ENCODE measurements at regions not wholly inside any gene's neighbourhood (a gene's known extent, or its start where the extent isn't known, plus 50 kb on each side); places are given as distances from the start of the nearest gene placed in this dataset.

DNA sequence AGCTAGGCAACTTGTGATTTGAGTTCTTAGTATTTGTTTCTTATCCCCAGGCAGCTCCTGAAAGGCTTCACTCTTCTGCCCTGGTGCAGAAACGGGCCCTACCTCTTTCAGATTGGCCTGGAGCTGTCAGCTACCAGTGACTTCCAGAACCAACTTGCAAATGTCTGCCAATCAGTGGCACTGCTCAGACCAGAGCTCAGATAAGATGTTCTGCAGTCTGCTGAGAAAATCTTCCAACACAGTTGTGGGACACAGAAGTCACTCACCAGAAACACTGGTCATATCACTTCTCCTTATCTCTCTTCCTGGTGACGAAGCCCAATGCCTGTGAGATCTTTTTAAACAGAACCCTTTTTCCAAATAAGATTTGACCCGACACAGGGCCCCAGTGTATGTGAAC lies 81.9 kb upstream of the DUSP5 start:
- ATAC-seq: no peak
- H3K4me1 Mint-ChIP-seq: peaks cover 11% of the 10 kb centered on the region; the same call in 2 of the 3 replicates
- TF ChIP-seq, protein P1, sequence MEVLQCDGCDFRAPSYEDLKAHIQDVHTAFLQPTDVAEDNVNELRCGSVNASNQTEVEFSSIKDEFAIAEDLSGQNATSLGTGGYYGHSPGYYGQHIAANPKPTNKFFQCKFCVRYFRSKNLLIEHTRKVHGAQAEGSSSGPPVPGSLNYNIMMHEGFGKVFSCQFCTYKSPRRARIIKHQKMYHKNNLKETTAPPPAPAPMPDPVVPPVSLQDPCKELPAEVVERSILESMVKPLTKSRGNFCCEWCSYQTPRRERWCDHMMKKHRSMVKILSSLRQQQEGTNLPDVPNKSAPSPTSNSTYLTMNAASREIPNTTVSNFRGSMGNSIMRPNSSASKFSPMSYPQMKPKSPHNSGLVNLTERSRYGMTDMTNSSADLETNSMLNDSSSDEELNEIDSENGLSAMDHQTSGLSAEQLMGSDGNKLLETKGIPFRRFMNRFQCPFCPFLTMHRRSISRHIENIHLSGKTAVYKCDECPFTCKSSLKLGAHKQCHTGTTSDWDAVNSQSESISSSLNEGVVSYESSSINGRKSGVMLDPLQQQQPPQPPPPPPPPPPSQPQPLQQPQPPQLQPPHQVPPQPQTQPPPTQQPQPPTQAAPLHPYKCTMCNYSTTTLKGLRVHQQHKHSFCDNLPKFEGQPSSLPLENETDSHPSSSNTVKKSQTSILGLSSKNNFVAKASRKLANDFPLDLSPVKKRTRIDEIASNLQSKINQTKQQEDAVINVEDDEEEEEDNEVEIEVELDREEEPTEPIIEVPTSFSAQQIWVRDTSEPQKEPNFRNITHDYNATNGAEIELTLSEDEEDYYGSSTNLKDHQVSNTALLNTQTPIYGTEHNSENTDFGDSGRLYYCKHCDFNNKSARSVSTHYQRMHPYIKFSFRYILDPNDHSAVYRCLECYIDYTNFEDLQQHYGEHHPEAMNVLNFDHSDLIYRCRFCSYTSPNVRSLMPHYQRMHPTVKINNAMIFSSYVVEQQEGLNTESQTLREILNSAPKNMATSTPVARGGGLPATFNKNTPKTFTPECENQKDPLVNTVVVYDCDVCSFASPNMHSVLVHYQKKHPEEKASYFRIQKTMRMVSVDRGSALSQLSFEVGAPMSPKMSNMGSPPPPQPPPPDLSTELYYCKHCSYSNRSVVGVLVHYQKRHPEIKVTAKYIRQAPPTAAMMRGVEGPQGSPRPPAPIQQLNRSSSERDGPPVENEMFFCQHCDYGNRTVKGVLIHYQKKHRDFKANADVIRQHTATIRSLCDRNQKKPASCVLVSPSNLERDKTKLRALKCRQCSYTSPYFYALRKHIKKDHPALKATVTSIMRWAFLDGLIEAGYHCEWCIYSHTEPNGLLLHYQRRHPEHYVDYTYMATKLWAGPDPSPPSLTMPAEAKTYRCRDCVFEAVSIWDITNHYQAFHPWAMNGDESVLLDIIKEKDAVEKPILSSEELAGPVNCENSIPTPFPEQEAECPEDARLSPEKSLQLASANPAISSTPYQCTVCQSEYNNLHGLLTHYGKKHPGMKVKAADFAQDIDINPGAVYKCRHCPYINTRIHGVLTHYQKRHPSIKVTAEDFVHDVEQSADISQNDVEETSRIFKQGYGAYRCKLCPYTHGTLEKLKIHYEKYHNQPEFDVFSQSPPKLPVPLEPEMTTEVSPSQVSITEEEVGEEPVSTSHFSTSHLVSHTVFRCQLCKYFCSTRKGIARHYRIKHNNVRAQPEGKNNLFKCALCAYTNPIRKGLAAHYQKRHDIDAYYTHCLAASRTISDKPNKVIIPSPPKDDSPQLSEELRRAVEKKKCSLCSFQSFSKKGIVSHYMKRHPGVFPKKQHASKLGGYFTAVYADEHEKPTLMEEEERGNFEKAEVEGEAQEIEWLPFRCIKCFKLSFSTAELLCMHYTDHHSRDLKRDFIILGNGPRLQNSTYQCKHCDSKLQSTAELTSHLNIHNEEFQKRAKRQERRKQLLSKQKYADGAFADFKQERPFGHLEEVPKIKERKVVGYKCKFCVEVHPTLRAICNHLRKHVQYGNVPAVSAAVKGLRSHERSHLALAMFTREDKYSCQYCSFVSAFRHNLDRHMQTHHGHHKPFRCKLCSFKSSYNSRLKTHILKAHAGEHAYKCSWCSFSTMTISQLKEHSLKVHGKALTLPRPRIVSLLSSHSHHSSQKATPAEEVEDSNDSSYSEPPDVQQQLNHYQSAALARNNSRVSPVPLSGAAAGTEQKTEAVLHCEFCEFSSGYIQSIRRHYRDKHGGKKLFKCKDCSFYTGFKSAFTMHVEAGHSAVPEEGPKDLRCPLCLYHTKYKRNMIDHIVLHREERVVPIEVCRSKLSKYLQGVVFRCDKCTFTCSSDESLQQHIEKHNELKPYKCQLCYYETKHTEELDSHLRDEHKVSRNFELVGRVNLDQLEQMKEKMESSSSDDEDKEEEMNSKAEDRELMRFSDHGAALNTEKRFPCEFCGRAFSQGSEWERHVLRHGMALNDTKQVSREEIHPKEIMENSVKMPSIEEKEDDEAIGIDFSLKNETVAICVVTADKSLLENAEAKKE (CRISPR knock-in tag; IDR thresholded peaks at IDR 0.05): no peak
- no peak for TF ChIP-seq ZNF114 (CRISPR knock-in tag; IDR thresholded peaks at IDR 0.05)
- no peak for TF ChIP-seq JUNB (IDR thresholded peaks at IDR 0.05; ENCODE audit: unreplicated experiment)
- TF ChIP-seq EZH2phosphoT487 (IDR thresholded peaks at IDR 0.05; ENCODE audit: unreplicated experiment): no peak
- TF ChIP-seq, protein P2, sequence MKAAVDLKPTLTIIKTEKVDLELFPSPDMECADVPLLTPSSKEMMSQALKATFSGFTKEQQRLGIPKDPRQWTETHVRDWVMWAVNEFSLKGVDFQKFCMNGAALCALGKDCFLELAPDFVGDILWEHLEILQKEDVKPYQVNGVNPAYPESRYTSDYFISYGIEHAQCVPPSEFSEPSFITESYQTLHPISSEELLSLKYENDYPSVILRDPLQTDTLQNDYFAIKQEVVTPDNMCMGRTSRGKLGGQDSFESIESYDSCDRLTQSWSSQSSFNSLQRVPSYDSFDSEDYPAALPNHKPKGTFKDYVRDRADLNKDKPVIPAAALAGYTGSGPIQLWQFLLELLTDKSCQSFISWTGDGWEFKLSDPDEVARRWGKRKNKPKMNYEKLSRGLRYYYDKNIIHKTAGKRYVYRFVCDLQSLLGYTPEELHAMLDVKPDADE (IDR thresholded peaks at IDR 0.05): no peak
- no peak for TF ChIP-seq CTCF (conservative IDR thresholded peaks at IDR 0.05; ENCODE audit: low read depth in 2 of 2)
- TF ChIP-seq NANOG (IDR thresholded peaks at IDR 0.05; ENCODE audit: borderline replicate concordance): no peak
- TF ChIP-seq POLR2AphosphoS5 (IDR thresholded peaks at IDR 0.05; ENCODE audit: low read depth): no peak
- TF ChIP-seq STAT1 (IDR thresholded peaks at IDR 0.05; ENCODE audit: unreplicated experiment): no peak
- no peak for TF ChIP-seq CREB1 (CRISPR knock-in tag; IDR thresholded peaks at IDR 0.05; ENCODE audit: low read depth)
- no peak for TF ChIP-seq EZH2 (IDR thresholded peaks at IDR 0.05; ENCODE audit: low read depth, unreplicated experiment)
- no peak for TF ChIP-seq ZNF331 (CRISPR knock-in tag; IDR thresholded peaks at IDR 0.05; ENCODE audit: low read depth)
- no peak for TF ChIP-seq REST (IDR thresholded peaks at IDR 0.05; ENCODE audit: unreplicated experiment)
- Histone ChIP-seq H4K20me1 (replicated peaks; ENCODE audit: insufficient read depth) (no peaks in the 10 kb centered on the region), H3K36me3 (ENCODE audit: insufficient read depth) (no peaks in the 10 kb centered on the region), H3K27me3 (ENCODE audit: insufficient read depth) (no peaks in the 10 kb centered on the region), H3K4me3 (no peak overlapping the region), H2AFZ (no peak overlapping the region), H3F3A (replicated peaks; ENCODE audit: low read depth) (no peaks in the 10 kb centered on the region), H3K4me1 (ENCODE audit: insufficient read depth) (no peaks in the 10 kb centered on the region), H3K9me2 (ENCODE audit: insufficient read depth) (0 out of 2 replicates have a peak, but pooled peaks cover 7% of the 10 kb centered on the region), H3K27ac (ENCODE audit: low read depth) (no peak overlapping the region), H3K4me2 (no peak overlapping the region), H3K79me2 (replicated peaks; ENCODE audit: insufficient read depth) (no peaks in the 10 kb centered on the region)
- DNase-seq (ENCODE audit: low spot score): no peak
- no peaks in the 10 kb centered on the region for H3K9me3 Mint-ChIP-seq
- no peak overlapping the region for H3K27ac Mint-ChIP-seq
- H3K27me3 Mint-ChIP-seq (ENCODE audit: insufficient read depth, low read depth, poor library complexity): peaks cover 6% of the 10 kb centered on the region
- H3K4me3 Mint-ChIP-seq: no peak overlapping the region
- H3K36me3 Mint-ChIP-seq (ENCODE audit: low read depth): no peaks in the 10 kb centered on the region

Data from GM23338 (cell line).